ENCODE measurements at regions not wholly inside any gene's neighbourhood (a gene's known extent, or its start where the extent isn't known, plus 50 kb on each side); places are given as distances from the start of the nearest gene placed in this dataset.

- no peaks in the 10 kb centered on the region for H3K36me3 Mint-ChIP-seq
Observed at GRCh38 chr12:89176676-89177075, 175.6 kb downstream of the DUSP6 start.

GRCh38 chr12:89173678-89174077 lies 178.6 kb downstream of the DUSP6 start:
- Histone ChIP-seq H3K4me1 (peaks cover 7% of the 10 kb centered on the region), H3K4me3 (no peak overlapping the region), H3K36me3 (no peaks in the 10 kb centered on the region), H4K20me1 (ENCODE audit: low read depth) (no peaks in the 10 kb centered on the region), H3K79me2 (ENCODE audit: low read depth) (no peaks in the 10 kb centered on the region), H3K27ac (no peak overlapping the region), H3K27me3 (no peaks in the 10 kb centered on the region), H3K9ac (no peak overlapping the region), H3K4me2 (no peak overlapping the region), H3F3A (ENCODE audit: low read depth) (no peaks in the 10 kb centered on the region), H3K9me3 (ENCODE audit: low read depth) (no peaks in the 10 kb centered on the region), H2AFZ (replicated peaks) (no peak overlapping the region)
- H3K9me3 Mint-ChIP-seq, result peaks cover 10% of the 10 kb centered on the region
- H3K27ac Mint-ChIP-seq, result no peak overlapping the region
- H3K4me1 Mint-ChIP-seq, result peaks cover 12% of the 10 kb centered on the region
- no peak for DNase-seq (ENCODE audit: low spot score)
- H3K27me3 Mint-ChIP-seq (ENCODE audit: insufficient read depth, low read depth), result peaks cover 2% of the 10 kb centered on the region
- H3K36me3 Mint-ChIP-seq, result no peaks in the 10 kb centered on the region
- no peak overlapping the region for H3K4me3 Mint-ChIP-seq
- no peak for TF ChIP-seq CTCF (IDR thresholded peaks at IDR 0.05)
- no peak for TF ChIP-seq EZH2phosphoT487 (IDR thresholded peaks at IDR 0.05)
- TF ChIP-seq EZH2 (IDR thresholded peaks at IDR 0.05), result no peak

More at GRCh38 chr12:89176676-89177075, 175.6 kb downstream of the DUSP6 start:
- H4K20me1 ChIP-seq (ENCODE audit: low read depth), result no peaks in the 10 kb centered on the region
- peaks cover 15% of the 10 kb centered on the region for H3K4me1 ChIP-seq
- no peak overlapping the region for H3K4me2 ChIP-seq
- Mint-ChIP-seq H3K9me3 (peaks cover 8% of the 10 kb centered on the region), H3K4me1 (peaks cover 15% of the 10 kb centered on the region), H3K4me3 (no peak overlapping the region), H3K27me3 (ENCODE audit: insufficient read depth, low read depth) (peaks cover 2% of the 10 kb centered on the region), H3K27ac (peak overlapping the region; percentile 6)
- no peaks in the 10 kb centered on the region for H3K79me2 ChIP-seq (ENCODE audit: low read depth)
- no peak overlapping the region for H3K27ac ChIP-seq
- H3K36me3 ChIP-seq, result no peaks in the 10 kb centered on the region
- peak; percentile 11 for DNase-seq (ENCODE audit: low spot score)
- TF ChIP-seq CTCF (IDR thresholded peaks at IDR 0.05) (no peak), EZH2 (IDR thresholded peaks at IDR 0.05) (no peak), EZH2phosphoT487 (IDR thresholded peaks at IDR 0.05) (no peak)
- no peak overlapping the region for H3K4me3 ChIP-seq
- H3K27me3 ChIP-seq, result no peaks in the 10 kb centered on the region
- no peaks in the 10 kb centered on the region for H3K9me3 ChIP-seq (ENCODE audit: low read depth)
- no peak overlapping the region for H2AFZ ChIP-seq (replicated peaks)
- no peak overlapping the region for H3K9ac ChIP-seq
- H3F3A ChIP-seq (ENCODE audit: low read depth), result no peaks in the 10 kb centered on the region

- Histone ChIP-seq H2AFZ (replicated peaks) (no peak overlapping the region), H3K4me1 (peaks cover 7% of the 10 kb centered on the region), H3K4me2 (no peak overlapping the region), H3F3A (ENCODE audit: low read depth) (no peaks in the 10 kb centered on the region), H4K20me1 (ENCODE audit: low read depth) (no peaks in the 10 kb centered on the region), H3K79me2 (ENCODE audit: low read depth) (no peaks in the 10 kb centered on the region), H3K4me3 (no peak overlapping the region), H3K9me3 (ENCODE audit: low read depth) (no peaks in the 10 kb centered on the region), H3K27me3 (no peaks in the 10 kb centered on the region), H3K36me3 (no peaks in the 10 kb centered on the region), H3K9ac (no peak overlapping the region), H3K27ac (no peak overlapping the region)
- Mint-ChIP-seq H3K36me3 (no peaks in the 10 kb centered on the region), H3K4me3 (no peak overlapping the region), H3K9me3 (peaks cover 12% of the 10 kb centered on the region), H3K4me1 (peaks cover 12% of the 10 kb centered on the region), H3K27me3 (ENCODE audit: insufficient read depth, low read depth) (peaks cover 2% of the 10 kb centered on the region), H3K27ac (no peak overlapping the region)
- DNase-seq (ENCODE audit: low spot score), result no peak
- TF ChIP-seq CTCF (IDR thresholded peaks at IDR 0.05) (no peak), EZH2phosphoT487 (IDR thresholded peaks at IDR 0.05) (no peak), EZH2 (IDR thresholded peaks at IDR 0.05) (no peak)
Observed at GRCh38 chr12:89173096-89173495, 179.2 kb downstream of the DUSP6 start.
